Endometrial microvascular endothelial cells (primary cell): ENCODE measurements at regions not wholly inside any gene's neighbourhood (a gene's known extent, or its start where the extent isn't known, plus 50 kb on each side); places are given as distances from the start of the nearest gene placed in this dataset.

Source experiments
- in situ Hi-C: cut with HindIII; loops from 2 replicates; pipeline ENCODE4 v1.10.0; 2017; ENCODE audit warnings: low sequenced_read_pairs, low pct_unique_long_range_greater_than_20kb; ENCODE audit errors: inconsistent ontology term

- in situ Hi-C loops = no loop called here
Measured at GRCh38 chr22:48517039-48518030, 1310.3 kb downstream of the BRD1 start.

GRCh38 chr22:48516571-48516970 lies 1311.1 kb downstream of the BRD1 start:
- in situ Hi-C loops = no loop called here

GRCh38 chr22:48515571-48516200 lies 1312.0 kb downstream of the BRD1 start:
- in situ Hi-C loops = no loop called here

GRCh38 chr22:48513929-48514328 lies 1313.7 kb downstream of the BRD1 start:
- in situ Hi-C loops = no loop called here

- in situ Hi-C loops = no loop called here
Measured at GRCh38 chr22:48513446-48513845, 1314.2 kb downstream of the BRD1 start.

- in situ Hi-C loops = no loop called here
Measured at GRCh38 chr22:48511781-48512327, 1315.8 kb downstream of the BRD1 start.

- in situ Hi-C loops = no loop called here
Measured at GRCh38 chr22:48511211-48511610, 1316.5 kb downstream of the BRD1 start.

- in situ Hi-C loops = no loop called here
Measured at GRCh38 chr22:48510599-48510998, 1317.1 kb downstream of the BRD1 start.

GRCh38 chr22:48507595-48508350 lies 1319.9 kb downstream of the BRD1 start:
- in situ Hi-C loops = no loop called here

- in situ Hi-C loops = no loop called here
Measured at GRCh38 chr22:48507171-48507570, 1320.5 kb downstream of the BRD1 start.

- in situ Hi-C loops = no loop called here
Measured at GRCh38 chr22:48506506-48507145, 1321.0 kb downstream of the BRD1 start.

- in situ Hi-C loops = no loop called here
Measured at GRCh38 chr22:48505891-48506290, 1321.8 kb downstream of the BRD1 start.

GRCh38 chr22:48504519-48505140 lies 1323.0 kb downstream of the BRD1 start:
- in situ Hi-C loops = no loop called here

- in situ Hi-C loops = no loop called here
Measured at GRCh38 chr22:48503876-48504275, 1323.8 kb downstream of the BRD1 start.

GRCh38 chr22:48503035-48503625 lies 1324.5 kb downstream of the BRD1 start:
- in situ Hi-C loops = no loop called here

- in situ Hi-C loops = no loop called here
Measured at GRCh38 chr22:48501231-48501750, 1326.4 kb downstream of the BRD1 start.

- in situ Hi-C loops = no loop called here
Measured at GRCh38 chr22:48500471-48501230, 1327.0 kb downstream of the BRD1 start.
